Keratinocyte (primary cell): ENCODE measurements at regions not wholly inside any gene's neighbourhood (a gene's known extent, or its start where the extent isn't known, plus 50 kb on each side); places are given as distances from the start of the nearest gene placed in this dataset.

Experiments
- EZH2 ChIP-seq: IDR thresholded peaks from one replicate; pipeline ENCODE4 v1.6.1; 2012; ENCODE audit warnings: inconsistent platforms, mild to moderate bottlenecking, low read length, moderate library complexity
- TF ChIP-seq, protein P1 (sequence below), 3 experiments: IDR thresholded peaks in 1 of 3; conservative IDR thresholded peaks in 1 of 3; optimal IDR thresholded peaks in 1 of 3; 2 replicates in 2 of 3; 3 replicates in 1 of 3; pipeline versions ENCODE3 to v1.5.1; 2011; ENCODE audit warnings: low read length in 3 of 3, mild to moderate bottlenecking in 3 of 3, moderate library complexity in 2 of 3, control low read depth in 1 of 3, inconsistent platforms in 1 of 3; ENCODE audit not compliant: insufficient read depth in 2 of 3; ENCODE audit errors: extremely low read depth in 1 of 3

DNA sequence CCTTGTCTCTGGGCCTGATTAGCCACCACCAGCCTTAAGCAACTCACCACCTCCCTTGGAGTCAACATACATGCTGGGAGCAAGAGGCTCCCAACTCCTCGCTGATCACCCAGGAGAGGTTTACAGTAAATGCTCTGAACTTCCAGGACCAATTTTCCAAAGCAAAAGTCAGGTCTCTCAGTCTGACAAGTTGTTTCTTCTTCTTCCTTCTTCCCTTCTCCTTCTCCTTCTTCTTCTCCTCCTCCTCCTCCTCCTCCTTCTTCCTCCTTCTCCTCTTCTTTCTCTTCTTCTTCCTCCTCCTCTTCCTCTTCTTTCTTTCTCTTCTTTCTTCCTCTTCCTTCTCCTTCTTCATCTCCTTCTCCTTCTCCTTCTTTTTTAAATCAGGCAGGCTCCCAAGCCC lies 148.2 kb downstream of the NECTIN1 start:
- TF ChIP-seq, protein P1, sequence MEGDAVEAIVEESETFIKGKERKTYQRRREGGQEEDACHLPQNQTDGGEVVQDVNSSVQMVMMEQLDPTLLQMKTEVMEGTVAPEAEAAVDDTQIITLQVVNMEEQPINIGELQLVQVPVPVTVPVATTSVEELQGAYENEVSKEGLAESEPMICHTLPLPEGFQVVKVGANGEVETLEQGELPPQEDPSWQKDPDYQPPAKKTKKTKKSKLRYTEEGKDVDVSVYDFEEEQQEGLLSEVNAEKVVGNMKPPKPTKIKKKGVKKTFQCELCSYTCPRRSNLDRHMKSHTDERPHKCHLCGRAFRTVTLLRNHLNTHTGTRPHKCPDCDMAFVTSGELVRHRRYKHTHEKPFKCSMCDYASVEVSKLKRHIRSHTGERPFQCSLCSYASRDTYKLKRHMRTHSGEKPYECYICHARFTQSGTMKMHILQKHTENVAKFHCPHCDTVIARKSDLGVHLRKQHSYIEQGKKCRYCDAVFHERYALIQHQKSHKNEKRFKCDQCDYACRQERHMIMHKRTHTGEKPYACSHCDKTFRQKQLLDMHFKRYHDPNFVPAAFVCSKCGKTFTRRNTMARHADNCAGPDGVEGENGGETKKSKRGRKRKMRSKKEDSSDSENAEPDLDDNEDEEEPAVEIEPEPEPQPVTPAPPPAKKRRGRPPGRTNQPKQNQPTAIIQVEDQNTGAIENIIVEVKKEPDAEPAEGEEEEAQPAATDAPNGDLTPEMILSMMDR (optimal IDR thresholded peaks at IDR 0.05 in 1 of 3, IDR thresholded peaks at IDR 0.05 in 1 of 3, conservative IDR thresholded peaks at IDR 0.05 in 1 of 3; ENCODE audit: extremely low read depth in 1 of 3, insufficient read depth in 2 of 3, low read length in 3 of 3): no peak
- no peak for TF ChIP-seq EZH2
